T-helper 2 cell treated with Interferon-gamma antibody and Interleukin-4, amounts not matched to agents 5 μg/mL and 100 μg/mL, for 36 hours (primary cell): ENCODE measurements at regions not wholly inside any gene's neighbourhood (a gene's known extent, or its start where the extent isn't known, plus 50 kb on each side); places are given as distances from the start of the nearest gene placed in this dataset.

ENCODE experiments used
- DNase-seq: peaks from one replicate; pipeline ENCODE4 v3.0.0; 2021; ENCODE audit warnings: low spot score
- H3K27ac Mint-ChIP-seq: one replicate; pipeline ENCODE4 v1.8.0; 2021; ENCODE audit warnings: mild to moderate bottlenecking, mixed read lengths
- H3K27me3 Mint-ChIP-seq: one replicate; pipeline ENCODE4 v1.8.0; 2021; ENCODE audit warnings: low read depth, mixed read lengths
- H3K36me3 Mint-ChIP-seq: one replicate; pipeline ENCODE4 v1.8.0; 2021; ENCODE audit warnings: low read depth, mixed read lengths
- H3K4me1 Mint-ChIP-seq: one replicate; pipeline ENCODE4 v1.8.0; 2021; ENCODE audit warnings: low read depth, mixed read lengths
- H3K4me3 Mint-ChIP-seq: one replicate; pipeline ENCODE4 v1.8.0; 2022; ENCODE audit warnings: mild to moderate bottlenecking, moderate library complexity, mixed read lengths
- H3K9me3 Mint-ChIP-seq: one replicate; pipeline ENCODE4 v1.8.0; 2021; ENCODE audit warnings: mixed read lengths

GRCh38 chr4:153034681-153035080 is 98.6 kb downstream of the FHDC1 start:
- Mint-ChIP-seq H3K36me3 (no peaks in the 10 kb centered on the region), H3K27ac (no peak overlapping the region), H3K4me1 (no peaks in the 10 kb centered on the region), H3K9me3 (peaks cover 6% of the 10 kb centered on the region), H3K27me3 (peaks cover 8% of the 10 kb centered on the region), H3K4me3 (no peak overlapping the region)
- no peak for DNase-seq

GRCh38 chr4:153036931-153037482 is 100.9 kb downstream of the FHDC1 start:
- Mint-ChIP-seq H3K4me1 (no peaks in the 10 kb centered on the region), H3K9me3 (no peaks in the 10 kb centered on the region), H3K4me3 (no peak overlapping the region), H3K27me3 (peaks cover 10% of the 10 kb centered on the region), H3K36me3 (no peaks in the 10 kb centered on the region), H3K27ac (no peak overlapping the region)
- no peak for DNase-seq

DNA sequence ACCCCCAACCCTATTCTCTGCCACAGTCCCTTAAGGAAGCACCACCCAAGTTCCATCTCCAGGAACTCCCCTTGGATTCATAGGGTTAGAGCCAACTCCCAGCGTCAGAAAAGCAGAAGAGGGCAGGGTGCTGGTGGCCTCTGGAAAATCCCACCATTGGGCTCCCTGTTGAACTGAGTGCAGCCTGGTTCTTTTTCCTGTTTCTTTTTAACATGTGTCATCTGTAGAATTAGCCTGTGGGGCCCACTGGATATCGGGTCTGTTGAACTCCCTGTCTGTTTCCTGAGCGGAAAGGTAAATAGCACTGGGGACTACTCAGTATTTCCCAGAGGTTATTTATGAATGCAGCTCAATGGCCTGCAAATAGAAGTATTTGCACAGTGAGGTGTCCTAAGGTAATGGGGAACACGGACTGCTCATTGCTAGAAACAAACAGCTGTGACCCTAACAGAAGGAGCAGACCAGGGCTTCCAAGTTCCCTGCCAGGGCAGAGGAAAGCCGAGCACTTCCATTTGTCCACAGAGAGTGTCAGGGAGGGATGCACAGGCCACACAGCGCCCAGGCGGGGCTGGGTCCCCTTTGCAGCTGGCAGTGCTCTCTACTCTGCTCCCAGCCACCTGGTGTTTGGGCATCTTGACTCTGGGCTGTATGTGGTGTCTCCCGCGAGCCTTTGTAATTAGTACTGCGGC is 102.6 kb downstream of the FHDC1 start:
- Mint-ChIP-seq H3K4me1 (no peaks in the 10 kb centered on the region), H3K36me3 (no peaks in the 10 kb centered on the region), H3K27ac (no peak overlapping the region), H3K27me3 (peaks cover 12% of the 10 kb centered on the region), H3K4me3 (no peak overlapping the region), H3K9me3 (no peaks in the 10 kb centered on the region)
- DNase-seq = no peak

GRCh38 chr4:153039542-153040185 is 103.5 kb downstream of the FHDC1 start:
- Mint-ChIP-seq H3K4me3 (no peak overlapping the region), H3K4me1 (no peaks in the 10 kb centered on the region), H3K9me3 (no peaks in the 10 kb centered on the region), H3K36me3 (no peaks in the 10 kb centered on the region), H3K27ac (no peak overlapping the region), H3K27me3 (peaks cover 14% of the 10 kb centered on the region)
- no peak for DNase-seq

- no peak overlapping the region for H3K27ac Mint-ChIP-seq
- no peak for DNase-seq
- H3K9me3 Mint-ChIP-seq = no peaks in the 10 kb centered on the region
- H3K4me3 Mint-ChIP-seq = no peak overlapping the region
- H3K4me1 Mint-ChIP-seq = no peaks in the 10 kb centered on the region
- peaks cover 16% of the 10 kb centered on the region for H3K27me3 Mint-ChIP-seq
- no peaks in the 10 kb centered on the region for H3K36me3 Mint-ChIP-seq
Measured at GRCh38 chr4:153040677-153041076, 104.6 kb downstream of the FHDC1 start.

- no peaks in the 10 kb centered on the region for H3K36me3 Mint-ChIP-seq
- no peak overlapping the region for H3K27ac Mint-ChIP-seq
- no peaks in the 10 kb centered on the region for H3K9me3 Mint-ChIP-seq
- peaks cover 13% of the 10 kb centered on the region for H3K27me3 Mint-ChIP-seq
- no peak overlapping the region for H3K4me3 Mint-ChIP-seq
- DNase-seq = no peak
- H3K4me1 Mint-ChIP-seq = no peaks in the 10 kb centered on the region
Measured at GRCh38 chr4:153044036-153044435, 107.9 kb downstream of the FHDC1 start.

- no peaks in the 10 kb centered on the region for H3K36me3 Mint-ChIP-seq
- no peak for DNase-seq
- H3K4me1 Mint-ChIP-seq = no peaks in the 10 kb centered on the region
- no peaks in the 10 kb centered on the region for H3K9me3 Mint-ChIP-seq
- H3K27me3 Mint-ChIP-seq = peaks cover 13% of the 10 kb centered on the region
- no peak overlapping the region for H3K27ac Mint-ChIP-seq
- no peak overlapping the region for H3K4me3 Mint-ChIP-seq
Measured at GRCh38 chr4:153045111-153045982, 109.2 kb downstream of the FHDC1 start.

DNA sequence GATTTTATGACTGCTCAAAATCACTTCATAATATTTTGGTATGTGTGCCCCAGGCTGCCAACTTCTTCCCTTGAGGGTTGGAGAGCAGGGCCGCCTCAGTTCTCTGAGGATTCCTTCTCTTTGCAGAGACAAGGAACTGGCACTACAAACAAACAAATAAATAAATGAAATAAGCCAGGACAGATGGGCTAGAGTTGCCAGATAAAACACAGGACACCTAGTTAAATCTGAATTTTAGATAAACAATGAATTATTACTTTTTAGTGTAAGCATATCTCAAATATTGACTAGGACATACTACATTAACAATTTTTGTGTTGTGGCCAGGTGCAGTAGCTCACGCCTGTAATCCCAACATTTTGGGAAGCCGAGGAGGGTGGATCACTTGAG is 122.5 kb downstream of the FHDC1 start:
- Mint-ChIP-seq H3K36me3 (no peaks in the 10 kb centered on the region), H3K9me3 (no peaks in the 10 kb centered on the region)

DNA sequence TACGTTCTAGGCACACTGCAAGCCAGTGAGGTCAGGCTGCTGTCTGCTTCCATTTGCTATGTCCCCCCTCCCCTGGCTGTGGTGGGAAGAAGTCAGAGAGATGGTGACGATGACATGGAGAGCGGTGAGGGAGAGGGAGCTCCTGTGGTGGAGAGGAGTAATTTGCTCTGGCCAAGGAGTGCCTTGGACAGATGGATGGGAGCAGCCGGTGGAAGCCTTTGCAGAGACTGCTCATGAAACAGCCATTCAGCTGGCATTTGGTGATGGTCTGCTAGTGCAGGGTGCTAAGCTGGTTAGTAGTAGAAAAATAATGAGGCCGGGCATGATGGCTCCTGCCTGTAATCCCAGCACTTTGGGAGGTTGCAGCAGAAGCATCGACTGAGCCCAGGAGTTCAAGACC is 124.1 kb downstream of the FHDC1 start:
- Mint-ChIP-seq H3K4me3 (no peak overlapping the region), H3K27ac (no peak overlapping the region), H3K4me1 (no peaks in the 10 kb centered on the region), H3K36me3 (no peaks in the 10 kb centered on the region), H3K9me3 (no peaks in the 10 kb centered on the region), H3K27me3 (peaks cover 9% of the 10 kb centered on the region)
- DNase-seq = no peak

More for the DNA sequence above, 122.5 kb downstream of the FHDC1 start:
- no peak overlapping the region for H3K4me3 Mint-ChIP-seq
- H3K27me3 Mint-ChIP-seq = peaks cover 13% of the 10 kb centered on the region
- no peak for DNase-seq
- H3K4me1 Mint-ChIP-seq = no peaks in the 10 kb centered on the region
- H3K27ac Mint-ChIP-seq = no peak overlapping the region

GRCh38 chr4:153061971-153062370 is 125.8 kb downstream of the FHDC1 start:
- DNase-seq = no peak
- Mint-ChIP-seq H3K27me3 (peaks cover 3% of the 10 kb centered on the region), H3K4me3 (no peak overlapping the region), H3K9me3 (no peaks in the 10 kb centered on the region), H3K4me1 (no peaks in the 10 kb centered on the region), H3K36me3 (no peaks in the 10 kb centered on the region), H3K27ac (no peak overlapping the region)

GRCh38 chr4:153062652-153063168 is 126.6 kb downstream of the FHDC1 start:
- H3K4me3 Mint-ChIP-seq = no peak overlapping the region
- no peaks in the 10 kb centered on the region for H3K4me1 Mint-ChIP-seq
- DNase-seq = no peak
- no peaks in the 10 kb centered on the region for H3K9me3 Mint-ChIP-seq
- H3K36me3 Mint-ChIP-seq = no peaks in the 10 kb centered on the region
- H3K27me3 Mint-ChIP-seq = peaks cover 2% of the 10 kb centered on the region
- H3K27ac Mint-ChIP-seq = no peak overlapping the region

GRCh38 chr4:153063490-153063889 is 127.4 kb downstream of the FHDC1 start:
- Mint-ChIP-seq H3K27ac (no peak overlapping the region), H3K9me3 (no peaks in the 10 kb centered on the region), H3K36me3 (no peaks in the 10 kb centered on the region), H3K4me3 (no peak overlapping the region), H3K27me3 (peaks cover 2% of the 10 kb centered on the region), H3K4me1 (no peaks in the 10 kb centered on the region)
- DNase-seq = no peak

GRCh38 chr4:153064571-153064970 is 128.4 kb downstream of the FHDC1 start:
- H3K36me3 Mint-ChIP-seq = no peaks in the 10 kb centered on the region
- no peaks in the 10 kb centered on the region for H3K4me1 Mint-ChIP-seq

GRCh38 chr4:153065276-153065675 is 129.2 kb downstream of the FHDC1 start:
- H3K36me3 Mint-ChIP-seq = no peaks in the 10 kb centered on the region
- no peak overlapping the region for H3K4me3 Mint-ChIP-seq
- H3K27ac Mint-ChIP-seq = no peak overlapping the region
- no peaks in the 10 kb centered on the region for H3K4me1 Mint-ChIP-seq
- no peaks in the 10 kb centered on the region for H3K9me3 Mint-ChIP-seq
- DNase-seq = no peak
- peaks cover 2% of the 10 kb centered on the region for H3K27me3 Mint-ChIP-seq

More at GRCh38 chr4:153064571-153064970, 128.4 kb downstream of the FHDC1 start:
- Mint-ChIP-seq H3K4me3 (no peak overlapping the region), H3K9me3 (no peaks in the 10 kb centered on the region), H3K27ac (no peak overlapping the region), H3K27me3 (peaks cover 2% of the 10 kb centered on the region)
- no peak for DNase-seq
